Trophoblast cell (in vitro differentiated cells and primary cell): ENCODE measurements at regions not wholly inside any gene's neighbourhood (a gene's known extent, or its start where the extent isn't known, plus 50 kb on each side); places are given as distances from the start of the nearest gene placed in this dataset.

ENCODE experiments used
- DNase-seq, 2 donors: peaks; one replicate each; pipeline ENCODE4 v3.0.0-alpha.2; 2016
- H2AFZ ChIP-seq: 2 replicates; pipeline ENCODE4 v1.6.1; 2013; ENCODE audit warnings: low read length, moderate library complexity, mild to moderate bottlenecking; ENCODE audit not compliant: insufficient read depth, poor library complexity
- H2AK5ac ChIP-seq: 2 replicates; pipeline ENCODE4 v1.6.1; 2013; ENCODE audit warnings: mild to moderate bottlenecking, low read length
- H2BK120ac ChIP-seq: 2 replicates; pipeline ENCODE4 v1.6.1; 2013; ENCODE audit warnings: low read length, mild to moderate bottlenecking, moderate library complexity; ENCODE audit not compliant: insufficient read depth, poor library complexity
- H2BK12ac ChIP-seq: 2 replicates; pipeline ENCODE4 v1.6.1; 2013; ENCODE audit warnings: mild to moderate bottlenecking, low read length, moderate library complexity
- H2BK5ac ChIP-seq: 2 replicates; pipeline ENCODE4 v1.6.1; 2013; ENCODE audit warnings: low read length, low read depth, moderate library complexity, mild to moderate bottlenecking; ENCODE audit not compliant: poor library complexity
- H3K14ac ChIP-seq: 2 replicates; pipeline ENCODE4 v1.6.1; 2013; ENCODE audit warnings: mild to moderate bottlenecking, low read length
- H3K18ac ChIP-seq: 2 replicates; pipeline ENCODE4 v1.6.1; 2013; ENCODE audit warnings: mild to moderate bottlenecking, low read length
- H3K23ac ChIP-seq: 2 replicates; pipeline ENCODE4 v1.6.1; 2013; ENCODE audit warnings: low read length
- H3K27ac ChIP-seq: 2 replicates; pipeline ENCODE4 v1.5.1; 2013; ENCODE audit warnings: low read depth, mild to moderate bottlenecking, inconsistent platforms, low read length, moderate library complexity
- H3K27me3 ChIP-seq: 2 replicates; pipeline ENCODE4 v1.6.1; 2013; ENCODE audit warnings: inconsistent platforms, mild to moderate bottlenecking, low read length, moderate library complexity; ENCODE audit not compliant: insufficient read depth
- H3K36me3 ChIP-seq, 2 experiments: 1 replicate in 1 of 2; 2 replicates in 1 of 2; pipeline ENCODE4 v1.6.1; 2013; ENCODE audit warnings: low read length in 2 of 2, mild to moderate bottlenecking in 2 of 2, moderate library complexity in 1 of 2; ENCODE audit not compliant: insufficient read depth in 2 of 2, control insufficient read depth in 1 of 2
- H3K4ac ChIP-seq: 2 replicates; pipeline ENCODE4 v1.6.1; 2013; ENCODE audit warnings: low read depth, mild to moderate bottlenecking, low read length, moderate library complexity
- H3K4me1 ChIP-seq, 2 experiments: 1 replicate in 1 of 2; 2 replicates in 1 of 2; pipeline ENCODE4 v1.6.1; 2013; ENCODE audit warnings: low read length in 2 of 2, mild to moderate bottlenecking in 2 of 2, moderate library complexity in 1 of 2; ENCODE audit not compliant: insufficient read depth in 2 of 2, control insufficient read depth in 1 of 2
- H3K4me2 ChIP-seq: 2 replicates; pipeline ENCODE4 v1.6.1; 2013; ENCODE audit warnings: inconsistent platforms, mild to moderate bottlenecking, low read length, moderate library complexity
- H3K4me3 ChIP-seq: 2 replicates; pipeline ENCODE4 v1.5.1; 2013; ENCODE audit warnings: mild to moderate bottlenecking, low read depth, low read length, inconsistent platforms
- H3K79me1 ChIP-seq: one replicate; pipeline ENCODE4 v1.6.1; 2013; ENCODE audit warnings: low read length
- H3K79me2 ChIP-seq: 2 replicates; pipeline ENCODE4 v1.6.1; 2013; ENCODE audit warnings: low read length, mild to moderate bottlenecking; ENCODE audit not compliant: control insufficient read depth, insufficient read depth, poor library complexity
- H3K9ac ChIP-seq: 2 replicates; pipeline ENCODE4 v1.6.1; 2013; ENCODE audit warnings: mild to moderate bottlenecking, low read length
- H3K9me3 ChIP-seq: 2 replicates; pipeline ENCODE4 v1.6.1; 2013; ENCODE audit warnings: low read depth, mild to moderate bottlenecking, control low read depth, inconsistent platforms, low read length; ENCODE audit not compliant: insufficient read depth
- H4K12ac ChIP-seq: 2 replicates; pipeline ENCODE4 v1.6.1; 2013; ENCODE audit warnings: low read depth, mild to moderate bottlenecking, low read length, moderate library complexity
- H4K8ac ChIP-seq: 2 replicates; pipeline ENCODE4 v1.6.1; 2013; ENCODE audit warnings: low read depth, mild to moderate bottlenecking, low read length, moderate library complexity
- H4K91ac ChIP-seq: one replicate; pipeline ENCODE4 v1.6.1; 2013; ENCODE audit warnings: low read depth, mild to moderate bottlenecking, low read length, moderate library complexity
- WGBS: extraction: QIAGEN DNeasy Blood & Tissue Kit; methylation state at CpG from one replicate; pipeline ENCODE4 v1.1.7; 2013; ENCODE audit warnings: missing lambda C conversion rate; ENCODE audit not compliant: insufficient read length, insufficient coverage; ENCODE audit errors: extremely low coverage; 5-methylcytosine and 5-hydroxymethylcytosine counted together

GRCh38 chr13:44738463-44738862, 162.3 kb upstream of the TSC22D1 start:
- Histone ChIP-seq H2BK5ac (no peak overlapping the region), H3K27ac (no peak overlapping the region), H2BK120ac (no peak overlapping the region), H2AFZ (no peak overlapping the region), H4K12ac (no peak overlapping the region), H3K14ac (no peak overlapping the region), H3K23ac (no peak overlapping the region), H2AK5ac (no peak overlapping the region), H3K4me3 (no peak overlapping the region), H3K9me3 (no peaks in the 10 kb centered on the region), H3K4ac (no peak overlapping the region), H4K91ac (no peak overlapping the region), H3K9ac (no peak overlapping the region), H3K4me2 (no peak overlapping the region), H3K4me1 (no peaks in the 10 kb centered on the region), H3K79me1 (no peaks in the 10 kb centered on the region), H3K36me3 (no peaks in the 10 kb centered on the region), H3K27me3 (no peaks in the 10 kb centered on the region), H3K79me2 (no peaks in the 10 kb centered on the region), H2BK12ac (no peak overlapping the region), H4K8ac (no peak overlapping the region), H3K18ac (no peak overlapping the region)
- no CpG with 5 or more reads among the region's 2 CpGs for WGBS
- DNase-seq, result no peak

GRCh38 chr13:44735806-44736205, 159.7 kb upstream of the TSC22D1 start:
- H2AK5ac ChIP-seq, result no peak overlapping the region
- no peak overlapping the region for H3K9ac ChIP-seq
- no peaks in the 10 kb centered on the region for H3K27me3 ChIP-seq
- no peak overlapping the region for H3K4ac ChIP-seq
- H3K23ac ChIP-seq, result no peak overlapping the region
- no peak overlapping the region for H4K8ac ChIP-seq
- no peak overlapping the region for H3K27ac ChIP-seq
- no CpG with 5 or more reads among the region's 4 CpGs for WGBS
- no peak overlapping the region for H2BK5ac ChIP-seq
- no peak overlapping the region for H3K4me2 ChIP-seq
- H4K12ac ChIP-seq, result no peak overlapping the region
- no peak overlapping the region for H3K4me3 ChIP-seq
- peaks cover 3% of the 10 kb centered on the region for H3K79me1 ChIP-seq
- peaks cover 4 to 7% of the 10 kb centered on the region in 2 experiments for H3K4me1 ChIP-seq
- no peak for DNase-seq
- no peaks in the 10 kb centered on the region for H3K79me2 ChIP-seq
- H2BK12ac ChIP-seq, result no peak overlapping the region
- H3K9me3 ChIP-seq, result no peaks in the 10 kb centered on the region
- H3K14ac ChIP-seq, result no peak overlapping the region
- H3K36me3 ChIP-seq, result no peaks in the 10 kb centered on the region
- H4K91ac ChIP-seq, result no peak overlapping the region
- H2BK120ac ChIP-seq, result no peak overlapping the region
- H2AFZ ChIP-seq, result no peak overlapping the region
- H3K18ac ChIP-seq, result no peak overlapping the region

- Histone ChIP-seq H4K12ac (no peak overlapping the region), H2BK5ac (no peak overlapping the region), H3K27ac (no peak overlapping the region), H3K9me3 (no peaks in the 10 kb centered on the region), H3K4me3 (peak overlapping the region; percentile 40), H3K4me1 (peaks cover 4 to 9% of the 10 kb centered on the region in 2 experiments), H3K27me3 (no peaks in the 10 kb centered on the region), H2AK5ac (no peak overlapping the region), H2AFZ (no peak overlapping the region), H3K79me1 (peaks cover 3% of the 10 kb centered on the region), H2BK120ac (no peak overlapping the region), H3K9ac (no peak overlapping the region), H3K36me3 (no peaks in the 10 kb centered on the region), H3K14ac (no peak overlapping the region), H3K4ac (no peak overlapping the region), H3K79me2 (no peaks in the 10 kb centered on the region), H3K4me2 (no peak overlapping the region), H2BK12ac (peak overlapping the region; percentile 27), H3K18ac (no peak overlapping the region), H4K91ac (no peak overlapping the region), H3K23ac (no peak overlapping the region), H4K8ac (no peak overlapping the region)
- no CpG with 5 or more reads among the region's 1 CpG for WGBS
- DNase-seq, result no peak
These were observed 158.1 kb upstream of the TSC22D1 start for GRCh38 chr13:44734201-44734707.

- no peak overlapping the region for H2BK120ac ChIP-seq
- H3K27ac ChIP-seq, result no peak overlapping the region
- peaks cover 4 to 9% of the 10 kb centered on the region in 2 experiments for H3K4me1 ChIP-seq
- peak; percentile 31 to 69 for DNase-seq
- H2AK5ac ChIP-seq, result no peak overlapping the region
- H3K9ac ChIP-seq, result no peak overlapping the region
- H2BK5ac ChIP-seq, result no peak overlapping the region
- H3K4ac ChIP-seq, result no peak overlapping the region
- peaks cover 3% of the 10 kb centered on the region for H3K79me1 ChIP-seq
- H3K4me3 ChIP-seq, result no peak overlapping the region
- H3K79me2 ChIP-seq, result no peaks in the 10 kb centered on the region
- H4K12ac ChIP-seq, result no peak overlapping the region
- no peak overlapping the region for H2BK12ac ChIP-seq
- no peak overlapping the region for H3K18ac ChIP-seq
- H4K91ac ChIP-seq, result no peak overlapping the region
- H3K36me3 ChIP-seq, result no peaks in the 10 kb centered on the region
- no peak overlapping the region for H2AFZ ChIP-seq
- no peak overlapping the region for H4K8ac ChIP-seq
- no CpG with 5 or more reads among the region's 13 CpGs for WGBS
- no peaks in the 10 kb centered on the region for H3K27me3 ChIP-seq
- H3K9me3 ChIP-seq, result no peaks in the 10 kb centered on the region
- peak overlapping the region; percentile 26 for H3K14ac ChIP-seq
- no peak overlapping the region for H3K23ac ChIP-seq
- no peak overlapping the region for H3K4me2 ChIP-seq
These were observed 156.5 kb upstream of the TSC22D1 start for GRCh38 chr13:44732503-44733098.
